ENCODE measurements at regions not wholly inside any gene's neighbourhood (a gene's known extent, or its start where the extent isn't known, plus 50 kb on each side); places are given as distances from the start of the nearest gene placed in this dataset.

GRCh38 chr10:81116990-81117389 is 579.3 kb downstream of the SH2D4B start:
- TF ChIP-seq CTCF (IDR thresholded peaks at IDR 0.05): no peak
- TF ChIP-seq POLR2AphosphoS5 (IDR thresholded peaks at IDR 0.05): no peak
- TF ChIP-seq EP300 (IDR thresholded peaks at IDR 0.05): no peak
- TF ChIP-seq POLR2A (IDR thresholded peaks at IDR 0.05): no peak
